ENCODE measurements at regions not wholly inside any gene's neighbourhood (a gene's known extent, or its start where the extent isn't known, plus 50 kb on each side); places are given as distances from the start of the nearest gene placed in this dataset.

DNA sequence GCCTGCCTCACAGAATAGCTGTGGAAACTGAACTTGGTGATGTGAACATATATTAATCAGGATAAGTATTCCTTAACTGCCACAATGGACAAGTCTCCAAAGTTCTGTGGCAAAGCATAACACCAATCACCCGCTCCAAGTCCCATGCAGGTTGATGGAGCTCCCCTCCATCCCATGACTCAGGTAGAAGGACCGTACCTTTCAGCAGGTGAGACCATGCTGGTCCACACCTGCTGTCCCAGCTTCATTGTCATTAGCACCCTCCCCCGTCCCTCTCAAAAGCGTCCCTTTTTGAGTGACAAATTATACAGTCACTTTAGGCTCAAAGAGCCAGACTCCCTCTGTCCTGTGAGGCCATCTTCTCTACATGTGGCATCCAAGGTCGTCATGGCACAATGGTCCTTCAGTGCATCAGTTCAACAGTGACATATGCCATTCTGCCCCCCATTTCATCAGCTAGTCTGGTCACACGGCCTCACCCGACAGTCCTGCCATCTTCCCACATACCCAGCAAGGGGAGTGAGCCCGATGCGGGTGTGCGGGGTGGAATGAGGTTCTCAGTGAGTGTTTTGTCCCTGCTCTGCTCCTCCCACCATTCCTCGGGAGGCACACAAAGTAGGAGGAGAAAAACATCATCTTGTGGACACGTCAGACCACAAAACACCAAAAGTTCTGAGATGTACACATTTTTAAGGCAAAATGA lies 136.7 kb upstream of the MYCN start:
- DNase-seq (ENCODE audit: low spot score in 2 of 2), result no peak
- H3K4me1 ChIP-seq, result no peaks in the 10 kb centered on the region
- no peak overlapping the region for H3K4me3 ChIP-seq
- no peaks in the 10 kb centered on the region for H3K9me3 ChIP-seq
- no peaks in the 10 kb centered on the region for H3K27me3 ChIP-seq
- no peak overlapping the region for H3K27ac ChIP-seq
- no peak for TF ChIP-seq POLR2A (IDR thresholded peaks at IDR 0.05)
- no peak for TF ChIP-seq CTCF (IDR thresholded peaks at IDR 0.05)
- no peak for TF ChIP-seq POLR2AphosphoS5 (IDR thresholded peaks at IDR 0.05)
- no peaks in the 10 kb centered on the region for H3K36me3 ChIP-seq
- intact Hi-C loops (cut with DNase I; ENCODE audit: low total_unique reads), result no loop called here

DNA sequence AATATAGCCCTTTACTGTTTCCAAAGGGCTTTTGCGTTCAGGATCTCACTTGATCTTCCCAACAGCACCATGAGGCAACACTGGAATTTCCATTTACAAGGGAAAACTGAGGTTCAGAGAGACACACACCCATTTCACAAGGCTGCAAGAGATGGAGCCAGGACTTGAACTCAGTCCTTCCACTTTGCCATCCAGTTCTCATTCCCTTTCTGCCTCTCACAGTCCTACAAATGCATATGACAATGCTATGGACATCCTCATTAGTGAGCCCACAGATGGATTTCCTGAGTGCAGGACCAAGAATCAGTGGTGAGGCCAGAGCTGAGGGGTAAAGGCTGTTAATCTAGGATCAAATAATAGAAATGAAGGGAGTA lies 136.1 kb upstream of the MYCN start:
- intact Hi-C loops (cut with DNase I; ENCODE audit: low total_unique reads), result no loop called here
- no peak for DNase-seq (ENCODE audit: low spot score in 2 of 2)
- Histone ChIP-seq H3K9me3 (no peaks in the 10 kb centered on the region), H3K27ac (no peak overlapping the region), H3K27me3 (no peaks in the 10 kb centered on the region), H3K36me3 (no peaks in the 10 kb centered on the region), H3K4me1 (no peaks in the 10 kb centered on the region), H3K4me3 (no peak overlapping the region)
- no peak for TF ChIP-seq POLR2A (IDR thresholded peaks at IDR 0.05)
- TF ChIP-seq POLR2AphosphoS5 (IDR thresholded peaks at IDR 0.05), result no peak
- TF ChIP-seq CTCF (IDR thresholded peaks at IDR 0.05), result no peak

DNA sequence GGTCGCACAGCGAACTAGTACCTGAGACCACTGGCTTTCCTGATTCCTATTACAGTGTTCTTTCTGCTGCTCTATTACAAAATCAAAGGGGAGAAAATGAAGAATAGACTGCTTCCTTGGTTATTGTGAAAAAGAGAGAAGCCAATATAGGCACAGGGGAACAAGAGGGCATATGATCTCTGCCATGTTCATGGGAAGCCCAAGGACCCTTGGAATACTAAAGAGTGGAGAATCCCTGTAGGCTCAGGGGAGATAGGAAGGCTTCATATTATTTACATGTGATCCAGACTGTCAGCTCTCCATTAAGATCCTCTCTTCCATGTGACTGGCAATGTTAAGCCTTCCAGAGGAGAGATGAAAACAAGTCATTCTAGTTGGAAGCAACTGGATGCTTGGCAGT lies 135.7 kb upstream of the MYCN start:
- Histone ChIP-seq H3K27me3 (peaks cover 0 to 1% of the 10 kb centered on the region in 2 donors), H3K9me3 (no peaks in the 10 kb centered on the region), H3K4me1 (no peaks in the 10 kb centered on the region), H3K27ac (no peak overlapping the region), H3K4me3 (no peak overlapping the region), H3K36me3 (no peaks in the 10 kb centered on the region)
- no peak for TF ChIP-seq POLR2AphosphoS5 (IDR thresholded peaks at IDR 0.05)
- no peak for TF ChIP-seq POLR2A (IDR thresholded peaks at IDR 0.05)
- no peak for TF ChIP-seq CTCF (IDR thresholded peaks at IDR 0.05)
- no peak for DNase-seq (ENCODE audit: low spot score in 2 of 2)
- intact Hi-C loops (cut with DNase I; ENCODE audit: low total_unique reads), result no loop called here

- intact Hi-C loops (cut with DNase I; ENCODE audit: low total_unique reads), result no loop called here
- Histone ChIP-seq H3K9me3 (no peaks in the 10 kb centered on the region), H3K27me3 (peaks cover 0 to 4% of the 10 kb centered on the region in 2 donors), H3K4me3 (no peak overlapping the region), H3K36me3 (no peaks in the 10 kb centered on the region), H3K27ac (no peak overlapping the region), H3K4me1 (no peaks in the 10 kb centered on the region)
- DNase-seq (ENCODE audit: low spot score in 2 of 2), result no peak
- TF ChIP-seq CTCF (IDR thresholded peaks at IDR 0.05), result no peak
These were observed 135.1 kb upstream of the MYCN start for GRCh38 chr2:15805206-15805605.

GRCh38 chr2:15805772-15806171 lies 134.6 kb upstream of the MYCN start:
- Histone ChIP-seq H3K27me3 (peaks cover 0 to 4% of the 10 kb centered on the region in 2 donors), H3K9me3 (no peaks in the 10 kb centered on the region), H3K4me1 (no peaks in the 10 kb centered on the region), H3K27ac (no peak overlapping the region), H3K36me3 (no peaks in the 10 kb centered on the region), H3K4me3 (no peak overlapping the region)
- no peak for TF ChIP-seq CTCF (IDR thresholded peaks at IDR 0.05)
- TF ChIP-seq POLR2AphosphoS5 (IDR thresholded peaks at IDR 0.05), result no peak
- TF ChIP-seq POLR2A (IDR thresholded peaks at IDR 0.05), result no peak
- intact Hi-C loops (cut with DNase I; ENCODE audit: low total_unique reads), result no loop called here
- no peak for DNase-seq (ENCODE audit: low spot score in 2 of 2)
